Testis (tissue), 2 donors: ENCODE measurements at regions not wholly inside any gene's neighbourhood (a gene's known extent, or its start where the extent isn't known, plus 50 kb on each side); places are given as distances from the start of the nearest gene placed in this dataset.
A peak's percentile ranks its signal among the peaks of the same experiment; 100 is the strongest.

Experiments used
- DNase-seq: peaks from one replicate; pipeline ENCODE4 v3.0.0-alpha.2; 2019
- H3K27ac ChIP-seq, 2 donors: fragments of 200-600 bp; sonication (generic); one replicate each; pipeline ENCODE4 v1.5.1; 2019
- H3K27me3 ChIP-seq: fragments of 200-600 bp; sonication (generic); one replicate; pipeline ENCODE4 v1.5.1; 2019
- H3K36me3 ChIP-seq: fragments of 200-600 bp; sonication (generic); one replicate; pipeline ENCODE4 v1.5.1; 2017; ENCODE audit warnings: low read depth; ENCODE audit errors: missing control alignments
- H3K4me1 ChIP-seq: fragments of 200-600 bp; sonication (generic); one replicate; pipeline ENCODE4 v1.5.1; 2019
- H3K4me3 ChIP-seq, 2 donors: fragments of 200-600 bp; sonication (generic); one replicate each; pipeline ENCODE4 v1.5.1; 2017 to 2019
- H3K9me3 ChIP-seq: fragments of 200-600 bp; sonication (generic); one replicate; pipeline ENCODE4 v1.5.1; 2017
- POLR2A ChIP-seq: fragments of 450-650 bp; IDR thresholded peaks from one replicate; pipeline ENCODE4 v1.6.1; 2017; ENCODE audit warnings: antibody characterized with exemption, mild to moderate bottlenecking, moderate library complexity
- WGBS, 2 donors: methylation state at CpG; one replicate each; pipeline ENCODE4 v1.1.5; 2018; 5-methylcytosine and 5-hydroxymethylcytosine counted together
- intact Hi-C: fragments of 100-400 bp; cut with DNase I; formaldehyde crosslinking; loops from one replicate; pipeline ENCODE4 v1.15.1; 2023; ENCODE audit warnings: low total_unique reads
- TF ChIP-seq, protein P1 (sequence below), 3 experiments: fragments of 450-650 bp in 2 of 3; fragments of 200-600 bp in 1 of 3; sonication (generic) in 1 of 3; IDR thresholded peaks; one replicate each; pipeline ENCODE4 v1.5.1; 2016 to 2019; ENCODE audit warnings: antibody characterized with exemption in 3 of 3, mild to moderate bottlenecking in 2 of 3, moderate library complexity in 1 of 3

DNA sequence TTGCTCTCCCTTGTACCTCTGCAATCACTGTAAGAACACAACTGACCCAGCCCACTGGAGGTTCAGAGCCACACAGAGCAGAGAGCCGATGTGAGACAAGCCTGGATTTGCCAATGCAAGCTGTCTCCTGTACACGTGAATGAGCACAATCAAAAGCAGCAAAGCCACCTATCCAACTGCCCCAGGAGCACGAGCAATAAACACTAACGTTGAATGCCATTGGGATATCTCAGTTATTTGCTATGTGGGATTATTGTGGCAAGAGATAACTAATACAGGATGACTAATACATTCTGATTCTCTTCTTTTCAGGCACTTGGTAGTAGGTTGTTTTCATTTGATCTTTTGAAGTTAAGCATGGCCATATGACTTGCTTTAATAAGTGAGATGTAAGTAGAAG, 85.2 kb upstream of the FAM216B start:
- DNase-seq = no peak
- intact Hi-C loops = no loop called here
- H3K27ac ChIP-seq = no peak overlapping the region
- H3K4me3 ChIP-seq = no peak overlapping the region
- H3K4me1 ChIP-seq = no peaks in the 10 kb centered on the region
- TF ChIP-seq, protein P1, sequence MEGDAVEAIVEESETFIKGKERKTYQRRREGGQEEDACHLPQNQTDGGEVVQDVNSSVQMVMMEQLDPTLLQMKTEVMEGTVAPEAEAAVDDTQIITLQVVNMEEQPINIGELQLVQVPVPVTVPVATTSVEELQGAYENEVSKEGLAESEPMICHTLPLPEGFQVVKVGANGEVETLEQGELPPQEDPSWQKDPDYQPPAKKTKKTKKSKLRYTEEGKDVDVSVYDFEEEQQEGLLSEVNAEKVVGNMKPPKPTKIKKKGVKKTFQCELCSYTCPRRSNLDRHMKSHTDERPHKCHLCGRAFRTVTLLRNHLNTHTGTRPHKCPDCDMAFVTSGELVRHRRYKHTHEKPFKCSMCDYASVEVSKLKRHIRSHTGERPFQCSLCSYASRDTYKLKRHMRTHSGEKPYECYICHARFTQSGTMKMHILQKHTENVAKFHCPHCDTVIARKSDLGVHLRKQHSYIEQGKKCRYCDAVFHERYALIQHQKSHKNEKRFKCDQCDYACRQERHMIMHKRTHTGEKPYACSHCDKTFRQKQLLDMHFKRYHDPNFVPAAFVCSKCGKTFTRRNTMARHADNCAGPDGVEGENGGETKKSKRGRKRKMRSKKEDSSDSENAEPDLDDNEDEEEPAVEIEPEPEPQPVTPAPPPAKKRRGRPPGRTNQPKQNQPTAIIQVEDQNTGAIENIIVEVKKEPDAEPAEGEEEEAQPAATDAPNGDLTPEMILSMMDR (IDR thresholded peaks at IDR 0.05) = no peak
- TF ChIP-seq POLR2A = no peak
- 82 to 88% methylated on average over 4 of the region's 4 CpGs for WGBS, 2 donors
- no peaks in the 10 kb centered on the region for H3K36me3 ChIP-seq
- no peaks in the 10 kb centered on the region for H3K9me3 ChIP-seq
- no peaks in the 10 kb centered on the region for H3K27me3 ChIP-seq

DNA sequence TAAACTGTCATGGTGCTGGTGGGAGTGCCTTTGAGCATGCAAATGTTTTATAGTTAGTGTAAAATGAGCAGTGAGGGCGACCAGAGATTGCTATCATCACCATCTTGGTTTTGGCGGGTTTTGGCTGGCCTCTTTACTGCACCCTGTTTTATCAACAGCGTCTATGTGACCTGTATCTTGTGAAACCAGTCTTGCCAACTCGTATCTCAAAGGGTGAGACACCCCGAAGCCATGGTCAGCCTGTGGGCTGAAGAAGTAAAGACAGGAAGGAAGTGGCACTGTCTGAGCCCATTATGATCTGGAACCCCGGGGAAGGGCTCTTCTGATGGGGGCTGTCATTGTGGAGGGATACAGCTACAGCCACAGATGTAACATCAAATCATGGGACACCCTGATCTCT, 81.5 kb upstream of the FAM216B start:
- no peaks in the 10 kb centered on the region for H3K4me1 ChIP-seq
- TF ChIP-seq POLR2A = no peak
- TF ChIP-seq, protein P1 (IDR thresholded peaks at IDR 0.05) = no peak
- H3K27ac ChIP-seq = no peak overlapping the region
- H3K9me3 ChIP-seq = no peaks in the 10 kb centered on the region
- H3K27me3 ChIP-seq = no peaks in the 10 kb centered on the region
- no peak overlapping the region for H3K4me3 ChIP-seq
- 83 to 95% methylated on average over 5 to 6 of the region's 6 CpGs for WGBS, 2 donors
- no peaks in the 10 kb centered on the region for H3K36me3 ChIP-seq
- intact Hi-C loops = no loop called here
- no peak for DNase-seq

DNA sequence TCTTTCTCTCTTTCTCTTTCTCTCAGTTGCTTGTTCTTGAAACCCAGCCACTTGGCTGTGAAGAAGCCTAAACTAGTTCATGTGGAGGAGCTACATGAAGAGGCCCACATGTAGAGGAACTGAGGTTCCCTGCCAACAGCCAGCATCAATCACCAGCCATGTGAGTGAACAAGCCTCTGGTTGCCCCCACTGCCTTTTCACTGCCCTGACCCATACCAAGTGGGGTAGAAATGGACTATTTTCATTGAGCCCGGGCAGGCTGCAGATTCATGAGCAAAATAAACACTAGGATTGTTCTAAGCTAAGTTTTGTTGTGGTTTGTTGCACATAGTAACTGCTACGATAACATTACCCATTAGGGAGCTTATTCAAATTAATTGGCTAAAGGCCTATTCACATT, 78.7 kb upstream of the FAM216B start:
- intact Hi-C loops = no loop called here
- DNase-seq = peak; percentile 53
- no peaks in the 10 kb centered on the region for H3K4me1 ChIP-seq

DNA sequence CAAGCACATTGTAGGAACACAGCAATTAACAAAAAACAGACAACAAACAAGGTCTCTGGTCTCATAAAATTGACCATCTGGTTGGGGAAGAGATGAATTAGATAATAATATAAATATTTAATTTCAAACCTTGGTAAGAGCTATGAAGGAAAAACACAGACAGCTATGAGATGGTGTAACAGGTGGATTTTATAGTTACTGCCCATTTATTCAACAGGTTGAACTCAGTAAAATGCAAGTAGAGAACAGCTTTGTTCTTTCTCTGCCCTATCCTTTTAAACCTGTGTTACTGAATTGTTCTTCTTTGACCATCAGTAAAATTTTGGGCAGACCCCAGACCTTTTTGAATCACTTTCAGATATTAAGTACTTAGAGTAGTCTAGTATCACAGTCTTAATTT, 77.6 kb upstream of the FAM216B start:
- Histone ChIP-seq H3K4me3 (no peak overlapping the region), H3K36me3 (no peaks in the 10 kb centered on the region), H3K27ac (no peak overlapping the region), H3K9me3 (no peaks in the 10 kb centered on the region), H3K4me1 (no peaks in the 10 kb centered on the region), H3K27me3 (no peaks in the 10 kb centered on the region)
- TF ChIP-seq POLR2A = no peak
- TF ChIP-seq, protein P1 (IDR thresholded peaks at IDR 0.05) = no peak
- intact Hi-C loops = no loop called here
- DNase-seq = no peak

More for the DNA sequence above, 78.7 kb upstream of the FAM216B start:
- 46 to 60% methylated on average over 2 of the region's 2 CpGs for WGBS, 2 donors
- TF ChIP-seq, protein P1 (IDR thresholded peaks at IDR 0.05) = no peak
- Histone ChIP-seq H3K27ac (no peak overlapping the region), H3K9me3 (no peaks in the 10 kb centered on the region), H3K36me3 (no peaks in the 10 kb centered on the region), H3K27me3 (no peaks in the 10 kb centered on the region), H3K4me3 (no peak overlapping the region)

DNA sequence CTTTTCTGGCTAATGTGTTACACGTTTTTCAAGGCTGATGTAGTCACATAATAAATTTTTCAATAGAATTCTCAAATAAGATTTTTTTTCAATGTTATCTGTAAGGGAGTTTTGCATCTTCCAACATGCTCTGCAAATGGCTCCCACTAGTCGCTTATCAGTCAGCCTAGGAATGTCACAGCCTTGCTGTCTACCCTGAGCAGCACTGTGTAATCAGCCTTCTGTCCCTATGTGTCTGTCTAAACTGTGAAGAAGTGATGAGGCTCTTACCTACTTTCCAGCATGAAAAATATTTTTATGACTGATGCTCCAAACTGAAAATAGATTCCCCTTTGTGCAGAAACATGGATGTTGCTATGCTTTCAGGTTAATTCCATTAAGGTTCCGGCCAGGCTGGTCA, 75.1 kb upstream of the FAM216B start:
- Histone ChIP-seq H3K27me3 (no peaks in the 10 kb centered on the region), H3K36me3 (no peaks in the 10 kb centered on the region), H3K9me3 (no peaks in the 10 kb centered on the region), H3K4me1 (no peaks in the 10 kb centered on the region), H3K4me3 (no peak overlapping the region), H3K27ac (no peak overlapping the region)
- no peak for TF ChIP-seq POLR2A
- TF ChIP-seq, protein P1 (IDR thresholded peaks at IDR 0.05) = no peak
- WGBS, 2 donors = 46 to 57% methylated on average over 3 of the region's 3 CpGs
- DNase-seq = no peak
- intact Hi-C loops = no loop called here
